OCI-LY1 (cell line): ENCODE measurements at regions not wholly inside any gene's neighbourhood (a gene's known extent, or its start where the extent isn't known, plus 50 kb on each side); places are given as distances from the start of the nearest gene placed in this dataset.

Experiments
- H2AFZ ChIP-seq: fragments of 200-600 bp; sonication (generic), shearing (Covaris generic); 2 replicates; pipeline ENCODE4 v1.6.0; 2014; ENCODE audit warnings: antibody characterized with exemption, mild to moderate bottlenecking, low read length
- H3F3A ChIP-seq: fragments of 200-600 bp; sonication (generic), shearing (Covaris generic); 2 replicates; pipeline ENCODE4 v1.6.0; 2014; ENCODE audit warnings: mild to moderate bottlenecking, antibody characterized with exemption, low read length, moderate library complexity; ENCODE audit not compliant: insufficient read depth
- H3K27ac ChIP-seq: fragments of 200-600 bp; sonication (generic); 2 replicates; pipeline ENCODE4 v1.5.1; 2014; ENCODE audit warnings: low read length, mixed run types, mild to moderate bottlenecking, low read depth; ENCODE audit not compliant: poor library complexity, severe bottlenecking
- H3K27me3 ChIP-seq: fragments of 200-600 bp; sonication (generic); 2 replicates; pipeline ENCODE4 v1.6.0; 2014; ENCODE audit warnings: antibody characterized with exemption, mild to moderate bottlenecking, low read length, moderate library complexity; ENCODE audit not compliant: insufficient read depth
- H3K36me3 ChIP-seq: fragments of 200-600 bp; sonication (generic); 2 replicates; pipeline ENCODE4 v1.6.1; 2014; ENCODE audit warnings: mild to moderate bottlenecking, antibody characterized with exemption, low read length, moderate library complexity, mixed read lengths; ENCODE audit not compliant: insufficient read depth
- H3K4me1 ChIP-seq: fragments of 200-600 bp; sonication (generic); 2 replicates; pipeline ENCODE4 v1.5.1; 2014; ENCODE audit warnings: mild to moderate bottlenecking, low read length, moderate library complexity; ENCODE audit not compliant: insufficient read depth, severe bottlenecking
- H3K4me2 ChIP-seq: fragments of 200-600 bp; sonication (generic), shearing (Covaris generic); 2 replicates; pipeline ENCODE4 v1.6.1; 2014; ENCODE audit warnings: low read length
- H3K4me3 ChIP-seq: fragments of 200-600 bp; sonication (generic); 2 replicates; pipeline ENCODE4 v1.5.1; 2014; ENCODE audit warnings: low read length, low read depth, mild to moderate bottlenecking, mixed read lengths; ENCODE audit not compliant: poor library complexity, severe bottlenecking
- H3K79me2 ChIP-seq: fragments of 200-600 bp; shearing (Covaris generic); 2 replicates; pipeline ENCODE4 v1.6.1; 2016; ENCODE audit warnings: mixed run types, low read length, mixed read lengths; ENCODE audit not compliant: insufficient read depth
- H3K9ac ChIP-seq: fragments of 200-600 bp; sonication (generic), shearing (Covaris generic); 2 replicates; pipeline ENCODE4 v1.6.1; 2014; ENCODE audit warnings: mild to moderate bottlenecking, low read length, mixed read lengths
- H3K9me2 ChIP-seq: fragments of 200-600 bp; sonication (generic), shearing (Covaris generic); 2 replicates; pipeline ENCODE4 v1.6.1; 2014; ENCODE audit warnings: low read depth, mild to moderate bottlenecking, low read length, mixed read lengths
- H3K9me3 ChIP-seq: fragments of 200-600 bp; shearing (Covaris generic); 2 replicates; pipeline ENCODE4 v1.6.1; 2014; ENCODE audit warnings: low read length, mixed read lengths
- H4K20me1 ChIP-seq: fragments of 200-600 bp; sonication (generic), shearing (Covaris generic); 2 replicates; pipeline ENCODE4 v1.6.0; 2016; ENCODE audit warnings: mild to moderate bottlenecking, low read length; ENCODE audit not compliant: insufficient read depth
- EZH2 ChIP-seq: fragments of 200-600 bp; sonication (generic), shearing (Covaris generic); IDR thresholded peaks from 2 replicates; pipeline ENCODE4 v1.8.0; 2017; ENCODE audit warnings: borderline replicate concordance, mixed run types, mild to moderate bottlenecking, antibody characterized with exemption, low read length, moderate library complexity, mixed read lengths
- TF ChIP-seq, protein P1 (sequence below): fragments of 200-600 bp; sonication (generic), shearing (Covaris generic); IDR thresholded peaks from 2 replicates; pipeline ENCODE4 v1.5.1; 2017; ENCODE audit warnings: mild to moderate bottlenecking, antibody characterized with exemption, low read length, moderate library complexity, mixed read lengths

DNA sequence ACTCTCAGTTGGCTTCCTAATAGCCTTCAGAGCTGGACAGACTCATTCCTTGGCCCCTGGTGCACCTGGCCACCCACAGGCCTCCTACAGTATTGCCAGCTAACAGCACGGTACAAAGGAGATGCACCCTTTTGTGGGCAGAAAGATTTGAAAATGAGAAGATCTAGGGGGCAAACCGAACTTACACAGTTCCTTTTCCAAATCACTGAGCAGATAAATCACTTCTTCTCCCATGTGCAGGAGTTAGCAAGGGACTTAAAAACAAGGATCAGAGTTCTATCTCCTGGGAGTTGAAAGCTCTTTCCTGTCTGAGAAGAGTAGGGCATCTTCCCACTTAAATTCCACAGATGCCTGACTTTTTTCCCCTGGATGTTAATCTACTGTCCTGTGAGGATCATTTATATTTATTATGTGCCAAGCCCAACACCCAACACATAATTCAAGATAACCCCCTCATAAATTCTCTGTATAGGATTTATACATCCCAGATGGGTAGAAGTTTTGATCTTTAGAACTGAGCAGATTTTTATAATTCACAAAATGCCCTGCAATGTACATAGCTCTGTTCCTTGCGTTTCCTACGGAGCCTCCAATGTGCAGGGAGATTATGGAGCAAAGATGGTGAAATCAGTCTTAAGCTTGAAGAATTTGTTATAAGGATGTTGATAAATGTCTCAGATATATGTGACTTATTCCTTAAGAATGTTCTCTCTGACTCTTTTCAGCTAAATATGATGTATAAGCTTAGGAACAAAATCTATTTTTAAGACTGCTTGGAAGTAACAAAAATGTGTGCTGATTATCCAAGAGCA is 207.2 kb upstream of the DAPK1 start:
- Histone ChIP-seq H3K27me3 (no peaks in the 10 kb centered on the region), H3F3A (no peaks in the 10 kb centered on the region), H3K4me1 (no peaks in the 10 kb centered on the region), H3K79me2 (no peaks in the 10 kb centered on the region), H3K4me2 (no peak overlapping the region), H3K9me3 (no peaks in the 10 kb centered on the region), H3K4me3 (no peak overlapping the region), H3K9ac (no peak overlapping the region), H2AFZ (no peak overlapping the region), H3K36me3 (no peaks in the 10 kb centered on the region), H3K9me2 (no peaks in the 10 kb centered on the region), H4K20me1 (no peaks in the 10 kb centered on the region), H3K27ac (no peak overlapping the region)
- TF ChIP-seq, protein P1, sequence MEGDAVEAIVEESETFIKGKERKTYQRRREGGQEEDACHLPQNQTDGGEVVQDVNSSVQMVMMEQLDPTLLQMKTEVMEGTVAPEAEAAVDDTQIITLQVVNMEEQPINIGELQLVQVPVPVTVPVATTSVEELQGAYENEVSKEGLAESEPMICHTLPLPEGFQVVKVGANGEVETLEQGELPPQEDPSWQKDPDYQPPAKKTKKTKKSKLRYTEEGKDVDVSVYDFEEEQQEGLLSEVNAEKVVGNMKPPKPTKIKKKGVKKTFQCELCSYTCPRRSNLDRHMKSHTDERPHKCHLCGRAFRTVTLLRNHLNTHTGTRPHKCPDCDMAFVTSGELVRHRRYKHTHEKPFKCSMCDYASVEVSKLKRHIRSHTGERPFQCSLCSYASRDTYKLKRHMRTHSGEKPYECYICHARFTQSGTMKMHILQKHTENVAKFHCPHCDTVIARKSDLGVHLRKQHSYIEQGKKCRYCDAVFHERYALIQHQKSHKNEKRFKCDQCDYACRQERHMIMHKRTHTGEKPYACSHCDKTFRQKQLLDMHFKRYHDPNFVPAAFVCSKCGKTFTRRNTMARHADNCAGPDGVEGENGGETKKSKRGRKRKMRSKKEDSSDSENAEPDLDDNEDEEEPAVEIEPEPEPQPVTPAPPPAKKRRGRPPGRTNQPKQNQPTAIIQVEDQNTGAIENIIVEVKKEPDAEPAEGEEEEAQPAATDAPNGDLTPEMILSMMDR, result no peak
- TF ChIP-seq EZH2, result no peak

DNA sequence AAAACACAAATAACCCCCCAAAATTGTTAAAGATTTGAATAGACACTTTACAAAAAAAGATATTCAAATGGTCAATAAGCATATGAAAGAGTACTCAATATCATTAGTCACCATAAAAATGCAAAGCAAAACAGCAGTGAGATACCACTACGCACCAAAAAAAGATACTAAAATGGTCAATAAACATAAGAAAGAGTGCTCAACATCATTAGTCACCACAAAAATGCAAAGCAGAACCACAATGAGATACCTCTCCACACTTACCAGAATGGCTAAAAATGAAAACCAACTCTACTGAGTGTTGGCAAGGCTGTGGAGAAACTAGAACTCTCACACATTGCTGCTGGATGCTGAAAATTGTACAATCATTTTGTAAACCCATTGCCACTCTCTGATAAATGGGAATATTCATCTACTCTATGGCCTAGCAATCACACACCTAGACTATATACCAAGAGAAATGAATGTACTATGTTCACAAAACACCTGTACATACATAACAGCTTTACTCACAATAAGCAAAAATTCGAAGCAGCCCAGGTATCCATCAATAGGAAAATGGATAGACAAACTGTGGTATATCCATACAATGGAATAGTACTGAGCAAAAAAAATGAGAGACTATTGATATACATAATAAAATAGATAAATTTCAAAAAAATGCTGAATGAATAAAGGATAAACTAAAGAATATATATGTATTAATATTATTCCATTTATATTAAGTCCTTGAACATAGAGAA is 205.0 kb upstream of the DAPK1 start:
- Histone ChIP-seq H3K4me3 (no peak overlapping the region), H3K4me2 (no peak overlapping the region), H3K4me1 (no peaks in the 10 kb centered on the region), H3K27ac (no peak overlapping the region), H4K20me1 (no peaks in the 10 kb centered on the region), H2AFZ (no peak overlapping the region), H3F3A (no peaks in the 10 kb centered on the region), H3K27me3 (no peaks in the 10 kb centered on the region), H3K79me2 (no peaks in the 10 kb centered on the region), H3K36me3 (no peaks in the 10 kb centered on the region), H3K9me3 (no peaks in the 10 kb centered on the region), H3K9me2 (no peaks in the 10 kb centered on the region), H3K9ac (no peak overlapping the region)
- TF ChIP-seq, protein P1, result no peak
- no peak for TF ChIP-seq EZH2

DNA sequence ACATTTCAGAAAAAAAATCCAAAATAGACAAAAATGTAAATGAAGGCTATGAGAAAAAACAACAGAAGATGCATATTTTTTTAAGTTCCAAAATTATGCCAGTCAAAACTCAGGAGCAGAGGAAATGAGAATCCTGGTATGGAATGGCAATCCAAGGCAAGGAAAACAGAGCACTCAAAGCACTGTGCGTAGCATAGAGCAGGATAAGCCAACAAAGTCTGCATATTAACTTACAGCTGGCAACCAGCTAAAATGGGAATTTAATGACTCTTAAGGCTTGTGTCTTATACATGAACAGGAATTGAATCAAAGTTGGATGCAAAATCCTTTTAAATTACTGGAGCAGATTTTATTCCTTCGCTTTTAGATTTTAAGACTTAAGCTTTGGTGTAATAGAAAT is 203.5 kb upstream of the DAPK1 start:
- Histone ChIP-seq H3K4me3 (no peak overlapping the region), H3F3A (no peaks in the 10 kb centered on the region), H3K9me3 (no peaks in the 10 kb centered on the region)

More for the DNA sequence above, 203.5 kb upstream of the DAPK1 start:
- no peak overlapping the region for H2AFZ ChIP-seq
- no peak overlapping the region for H3K27ac ChIP-seq
- no peak overlapping the region for H3K4me2 ChIP-seq
- TF ChIP-seq EZH2, result no peak
- TF ChIP-seq, protein P1, result no peak
- no peaks in the 10 kb centered on the region for H3K36me3 ChIP-seq
- H3K27me3 ChIP-seq, result no peaks in the 10 kb centered on the region
- no peak overlapping the region for H3K9ac ChIP-seq
- no peaks in the 10 kb centered on the region for H4K20me1 ChIP-seq
- H3K79me2 ChIP-seq, result no peaks in the 10 kb centered on the region
- H3K4me1 ChIP-seq, result no peaks in the 10 kb centered on the region
- H3K9me2 ChIP-seq, result no peaks in the 10 kb centered on the region
